Smooth muscle cell (in vitro differentiated cells): ENCODE measurements at regions not wholly inside any gene's neighbourhood (a gene's known extent, or its start where the extent isn't known, plus 50 kb on each side); places are given as distances from the start of the nearest gene placed in this dataset.

Experiments used
- DNase-seq: peaks from one replicate; lab custom pipeline; 2025; ENCODE audit not compliant: unreplicated experiment; lab: John Stamatoyannopoulos, UW
- H2AFZ ChIP-seq: fragments of 200-600 bp; sonication (generic); 2 replicates; pipeline ENCODE4 v1.6.0; 2016; ENCODE audit warnings: antibody characterized with exemption, low read depth, mild to moderate bottlenecking
- H3F3A ChIP-seq: fragments of 200-600 bp; sonication (generic); 2 replicates; pipeline ENCODE4 v1.6.0; 2017; ENCODE audit warnings: antibody characterized with exemption, low read depth
- H3K27ac ChIP-seq: fragments of 200-600 bp; sonication (generic); 2 replicates; pipeline ENCODE4 v1.5.1; 2016; ENCODE audit warnings: low read depth, mild to moderate bottlenecking
- H3K27me3 ChIP-seq: fragments of 200-600 bp; sonication (generic); 2 replicates; pipeline ENCODE4 v1.6.1; 2016; ENCODE audit warnings: low read depth, mild to moderate bottlenecking
- H3K36me3 ChIP-seq: fragments of 200-600 bp; sonication (generic); 2 replicates; pipeline ENCODE4 v1.5.1; 2016; ENCODE audit warnings: low read depth
- H3K4me1 ChIP-seq: fragments of 200-600 bp; sonication (generic); 2 replicates; pipeline ENCODE4 v1.5.1; 2016; ENCODE audit warnings: low read depth
- H3K4me2 ChIP-seq: fragments of 200-600 bp; sonication (generic); 2 replicates; pipeline ENCODE4 v1.6.0; 2016; ENCODE audit warnings: mild to moderate bottlenecking
- H3K4me3 ChIP-seq: fragments of 200-600 bp; sonication (generic); 2 replicates; pipeline ENCODE4 v1.5.1; 2016; ENCODE audit warnings: mild to moderate bottlenecking
- H3K79me2 ChIP-seq: fragments of 200-600 bp; sonication (generic); 2 replicates; pipeline ENCODE4 v1.6.0; 2016; ENCODE audit warnings: low read depth, mild to moderate bottlenecking
- H3K9ac ChIP-seq: fragments of 200-600 bp; sonication (generic); 2 replicates; pipeline ENCODE4 v1.6.0; 2016; ENCODE audit warnings: low read depth
- H3K9me3 ChIP-seq: fragments of 200-600 bp; sonication (generic); replicated peaks from 2 replicates; pipeline ENCODE4 v1.5.1; 2016; ENCODE audit warnings: low read depth
- H4K20me1 ChIP-seq: fragments of 200-600 bp; sonication (generic); 2 replicates; pipeline ENCODE4 v1.6.0; 2016; ENCODE audit warnings: low read depth
- CTCF ChIP-seq: fragments of 200-600 bp; sonication (generic); IDR thresholded peaks from 2 replicates; pipeline ENCODE4 v1.5.1; 2017; ENCODE audit warnings: borderline replicate concordance, mild to moderate bottlenecking, antibody characterized with exemption; ENCODE audit not compliant: insufficient read depth, poor library complexity, severe bottlenecking
- WGBS: methylation state at CpG from one replicate; pipeline ENCODE4 v1.1.7; 2016; ENCODE audit warnings: low lambda C conversion rate; 5-methylcytosine and 5-hydroxymethylcytosine counted together

DNA sequence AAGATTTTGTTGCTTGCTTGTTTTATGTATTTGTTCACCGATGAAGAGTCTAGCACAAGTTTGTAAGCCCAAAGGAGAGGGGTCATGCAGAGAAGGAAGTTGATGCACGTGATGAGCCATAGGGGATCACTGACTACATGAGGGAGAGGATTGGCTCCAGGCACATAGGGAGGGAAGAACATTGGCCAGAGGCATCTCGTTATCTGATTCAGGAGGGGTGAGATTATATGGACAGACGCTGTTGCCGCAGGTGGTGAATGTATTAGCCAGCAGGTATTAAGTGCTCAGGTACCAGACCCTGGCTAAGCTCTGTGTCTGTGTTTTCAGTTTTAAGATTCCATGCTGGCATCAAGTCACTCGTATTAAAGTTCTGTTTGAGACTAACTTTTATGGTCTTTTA lies 91.8 kb upstream of the CHST9 start:
- Histone ChIP-seq H3K9ac (no peak overlapping the region), H3K4me1 (no peaks in the 10 kb centered on the region), H3K27me3 (no peaks in the 10 kb centered on the region), H3F3A (no peaks in the 10 kb centered on the region), H2AFZ (no peak overlapping the region), H3K4me3 (no peak overlapping the region), H4K20me1 (no peaks in the 10 kb centered on the region), H3K27ac (no peak overlapping the region), H3K4me2 (no peak overlapping the region), H3K79me2 (no peaks in the 10 kb centered on the region), H3K36me3 (no peaks in the 10 kb centered on the region), H3K9me3 (no peaks in the 10 kb centered on the region)
- TF ChIP-seq CTCF, result no peak
- DNase-seq, result no peak
- 86% methylated on average over 6 of the region's 6 CpGs for WGBS

- 88% methylated on average over 2 of the region's 2 CpGs for WGBS
- H4K20me1 ChIP-seq, result no peaks in the 10 kb centered on the region
- H3K27ac ChIP-seq, result no peak overlapping the region
- no peak overlapping the region for H3K4me2 ChIP-seq
- H3K36me3 ChIP-seq, result no peaks in the 10 kb centered on the region
- no peak overlapping the region for H3K9ac ChIP-seq
- no peaks in the 10 kb centered on the region for H3K4me1 ChIP-seq
- no peaks in the 10 kb centered on the region for H3K9me3 ChIP-seq
- no peaks in the 10 kb centered on the region for H3K79me2 ChIP-seq
- no peaks in the 10 kb centered on the region for H3K27me3 ChIP-seq
- TF ChIP-seq CTCF, result no peak
- no peak for DNase-seq
- no peaks in the 10 kb centered on the region for H3F3A ChIP-seq
- H2AFZ ChIP-seq, result no peak overlapping the region
- H3K4me3 ChIP-seq, result no peak overlapping the region
Measured at GRCh38 chr18:27276479-27276878, 91.4 kb upstream of the CHST9 start.

- 88% methylated on average over 3 of the region's 3 CpGs for WGBS
- no peaks in the 10 kb centered on the region for H4K20me1 ChIP-seq
- no peak overlapping the region for H2AFZ ChIP-seq
- no peaks in the 10 kb centered on the region for H3K36me3 ChIP-seq
- TF ChIP-seq CTCF, result no peak
- no peak overlapping the region for H3K27ac ChIP-seq
- H3K27me3 ChIP-seq, result no peaks in the 10 kb centered on the region
- H3K9ac ChIP-seq, result no peak overlapping the region
- no peaks in the 10 kb centered on the region for H3F3A ChIP-seq
- H3K79me2 ChIP-seq, result no peaks in the 10 kb centered on the region
- H3K9me3 ChIP-seq, result no peaks in the 10 kb centered on the region
- no peak overlapping the region for H3K4me2 ChIP-seq
- no peak overlapping the region for H3K4me3 ChIP-seq
- H3K4me1 ChIP-seq, result no peaks in the 10 kb centered on the region
- no peak for DNase-seq
Measured at GRCh38 chr18:27274901-27275300, 89.8 kb upstream of the CHST9 start.

DNA sequence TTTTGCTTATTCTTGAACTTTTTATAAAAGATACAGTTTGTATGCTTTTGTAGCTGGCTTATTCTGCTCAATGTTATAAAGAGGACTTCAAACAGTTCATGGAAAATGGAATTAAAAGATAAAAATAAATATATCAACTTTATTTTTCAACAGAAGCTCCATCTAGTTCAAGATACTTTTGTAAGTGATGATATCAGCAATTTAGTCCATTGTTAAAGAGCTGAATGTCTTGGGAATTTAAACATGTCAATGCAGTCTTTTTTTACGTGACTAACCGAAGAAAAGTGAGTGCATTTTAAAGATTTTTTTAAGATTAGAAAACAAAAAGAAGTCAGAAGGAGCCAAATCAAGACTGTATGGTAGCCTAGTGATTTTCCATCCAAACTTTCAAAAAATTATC lies 85.4 kb upstream of the CHST9 start:
- no peaks in the 10 kb centered on the region for H3K4me1 ChIP-seq
- no peaks in the 10 kb centered on the region for H3K27me3 ChIP-seq
- H3K27ac ChIP-seq, result no peak overlapping the region
- no peaks in the 10 kb centered on the region for H3K36me3 ChIP-seq
- H3F3A ChIP-seq, result no peaks in the 10 kb centered on the region
- H3K9me3 ChIP-seq, result no peaks in the 10 kb centered on the region
- TF ChIP-seq CTCF, result no peak
- WGBS, result 91% methylated on average over 2 of the region's 2 CpGs
- no peak overlapping the region for H3K9ac ChIP-seq
- no peak overlapping the region for H2AFZ ChIP-seq
- no peaks in the 10 kb centered on the region for H4K20me1 ChIP-seq
- H3K4me2 ChIP-seq, result no peak overlapping the region
- no peak overlapping the region for H3K4me3 ChIP-seq
- DNase-seq, result no peak
- no peaks in the 10 kb centered on the region for H3K79me2 ChIP-seq
